NCI-H2227 (cell line): ENCODE measurements at regions not wholly inside any gene's neighbourhood (a gene's known extent, or its start where the extent isn't known, plus 50 kb on each side); places are given as distances from the start of the nearest gene placed in this dataset.

Experiments used
- DNase-seq: peaks from one replicate; lab custom pipeline; 2025; ENCODE audit not compliant: unreplicated experiment; lab: John Stamatoyannopoulos, UW

- no peak for DNase-seq
Measured at GRCh38 chr13:59463023-59463422, 700.7 kb downstream of the DIAPH3 start.

DNA sequence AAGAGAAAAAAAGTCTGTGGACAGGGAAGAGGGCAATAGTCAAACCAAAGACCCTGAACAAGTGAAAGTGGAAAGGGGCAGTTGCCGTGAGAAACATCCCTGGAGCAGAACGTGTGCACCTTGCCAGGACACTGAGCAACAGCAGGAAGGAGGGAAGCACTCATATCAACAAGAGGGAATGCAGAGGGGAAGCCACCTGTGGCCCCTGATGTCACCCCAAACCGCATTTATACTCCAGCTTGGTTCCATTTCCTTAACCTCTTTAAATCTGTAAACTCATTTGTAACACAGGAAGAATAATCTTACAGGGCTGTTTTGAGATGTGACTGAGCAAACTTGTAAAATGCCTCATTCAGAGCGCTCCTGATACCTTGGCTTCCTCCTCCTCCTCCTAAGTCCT, 698.8 kb downstream of the DIAPH3 start:
- no peak for DNase-seq

DNA sequence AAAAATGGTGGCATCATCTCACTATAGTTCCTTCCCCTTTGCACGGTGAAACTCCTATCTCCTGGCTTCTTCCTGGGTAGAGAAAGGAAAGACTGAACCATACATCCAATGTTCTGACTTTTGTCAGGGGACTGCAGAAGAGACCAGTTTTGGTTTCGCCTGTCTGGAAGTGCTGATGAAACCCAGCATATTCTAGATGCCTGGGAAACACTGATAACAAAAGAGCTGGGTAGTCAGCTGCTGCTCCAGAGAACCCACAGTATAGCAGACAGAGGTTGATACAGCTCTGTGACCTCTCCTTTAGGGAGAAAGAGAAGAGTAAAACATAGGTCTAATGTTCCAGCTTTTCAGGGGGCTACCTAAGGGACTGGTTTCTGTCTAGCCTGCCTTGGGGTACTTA, 695.3 kb downstream of the DIAPH3 start:
- no peak for DNase-seq

GRCh38 chr13:59471106-59471505, 692.6 kb downstream of the DIAPH3 start:
- no peak for DNase-seq

DNA sequence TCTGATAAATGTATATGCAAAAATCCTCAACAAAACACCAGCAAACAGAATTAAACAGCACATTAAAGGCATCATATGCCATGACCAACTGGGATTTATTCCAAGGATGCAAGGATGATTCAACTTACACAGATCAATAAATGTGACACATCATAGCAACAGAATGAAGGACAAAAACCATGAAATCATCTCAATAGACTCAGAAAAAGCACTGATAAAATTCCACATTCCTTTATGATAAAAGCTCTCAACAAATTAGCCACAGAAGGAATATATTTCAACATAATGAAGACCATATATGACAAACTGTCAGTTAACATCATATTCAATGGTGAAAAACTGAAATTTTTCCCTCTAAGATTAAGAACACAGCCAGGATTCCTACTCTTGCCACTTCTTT, 691.6 kb downstream of the DIAPH3 start:
- no peak for DNase-seq

DNA sequence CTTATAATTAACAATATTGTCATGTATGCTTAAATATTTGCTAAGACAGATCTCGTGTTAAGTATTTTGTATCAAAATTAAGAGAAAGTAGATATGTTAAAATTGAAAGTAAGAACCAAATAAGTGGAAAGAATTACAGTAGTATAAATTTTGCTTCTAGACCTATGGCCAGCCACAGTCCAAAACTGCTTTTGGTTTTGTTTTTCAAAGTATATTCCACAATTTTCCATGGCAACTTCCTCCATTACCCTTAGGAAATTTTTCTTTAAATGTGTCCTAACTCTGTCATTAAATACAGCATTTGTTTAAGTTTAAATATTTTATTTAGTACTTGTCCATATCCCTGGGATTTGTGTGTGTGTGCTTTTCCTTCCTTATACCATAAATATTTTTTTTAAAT, 689.0 kb downstream of the DIAPH3 start:
- DNase-seq, result no peak

GRCh38 chr13:59475911-59476310, 687.8 kb downstream of the DIAPH3 start:
- no peak for DNase-seq

GRCh38 chr13:59476366-59476765, 687.4 kb downstream of the DIAPH3 start:
- no peak for DNase-seq

GRCh38 chr13:59477011-59477410, 686.7 kb downstream of the DIAPH3 start:
- no peak for DNase-seq

- no peak for DNase-seq
Measured at GRCh38 chr13:59478908-59479307, 684.8 kb downstream of the DIAPH3 start.

GRCh38 chr13:59479629-59480028, 684.1 kb downstream of the DIAPH3 start:
- DNase-seq, result no peak

GRCh38 chr13:59480396-59481259, 683.1 kb downstream of the DIAPH3 start:
- DNase-seq, result peak; percentile 34

GRCh38 chr13:59483501-59484145, 680.1 kb downstream of the DIAPH3 start:
- DNase-seq, result no peak

- DNase-seq, result no peak
Measured at GRCh38 chr13:59487883-59488282, 675.8 kb downstream of the DIAPH3 start.

DNA sequence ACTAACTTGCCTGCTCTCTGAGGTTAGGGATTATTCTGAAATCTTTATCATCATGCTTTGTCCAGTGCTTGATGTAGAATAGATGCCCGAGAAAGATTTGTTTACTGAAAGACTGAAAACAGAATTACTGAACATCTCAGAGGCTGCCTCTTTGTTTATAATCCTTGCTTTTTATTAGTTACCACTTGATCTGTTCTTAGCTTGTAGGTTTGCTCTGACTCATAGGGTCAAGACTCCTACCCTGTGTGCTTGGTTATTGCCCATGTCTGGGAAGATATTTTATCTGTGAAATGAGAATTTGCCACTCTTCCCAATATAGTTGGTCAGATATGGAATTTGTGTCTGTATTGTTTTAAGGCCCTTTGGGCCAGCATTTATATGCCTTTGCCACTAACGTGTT, 675.3 kb downstream of the DIAPH3 start:
- no peak for DNase-seq

DNA sequence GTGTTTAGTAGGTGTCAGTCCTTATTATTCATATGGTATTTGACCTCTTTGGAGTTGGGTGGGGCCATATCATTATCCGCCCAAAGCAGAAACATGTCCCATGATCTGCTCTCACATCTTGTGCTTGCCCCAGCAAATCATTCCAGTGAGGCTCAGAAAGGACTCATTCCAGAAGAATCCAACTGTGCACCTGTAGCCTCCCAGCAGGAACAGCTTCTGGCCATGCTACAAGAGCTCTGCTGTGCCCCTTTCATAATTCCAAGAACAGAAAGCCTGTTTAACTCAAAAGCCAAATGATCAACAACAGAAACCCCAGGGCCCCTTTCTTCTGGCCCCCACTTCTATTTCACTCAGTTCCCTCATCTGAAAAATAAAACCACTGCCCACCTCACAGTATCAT, 673.1 kb downstream of the DIAPH3 start:
- DNase-seq, result no peak

- no peak for DNase-seq
Measured at GRCh38 chr13:59492030-59492636, 671.6 kb downstream of the DIAPH3 start.

DNA sequence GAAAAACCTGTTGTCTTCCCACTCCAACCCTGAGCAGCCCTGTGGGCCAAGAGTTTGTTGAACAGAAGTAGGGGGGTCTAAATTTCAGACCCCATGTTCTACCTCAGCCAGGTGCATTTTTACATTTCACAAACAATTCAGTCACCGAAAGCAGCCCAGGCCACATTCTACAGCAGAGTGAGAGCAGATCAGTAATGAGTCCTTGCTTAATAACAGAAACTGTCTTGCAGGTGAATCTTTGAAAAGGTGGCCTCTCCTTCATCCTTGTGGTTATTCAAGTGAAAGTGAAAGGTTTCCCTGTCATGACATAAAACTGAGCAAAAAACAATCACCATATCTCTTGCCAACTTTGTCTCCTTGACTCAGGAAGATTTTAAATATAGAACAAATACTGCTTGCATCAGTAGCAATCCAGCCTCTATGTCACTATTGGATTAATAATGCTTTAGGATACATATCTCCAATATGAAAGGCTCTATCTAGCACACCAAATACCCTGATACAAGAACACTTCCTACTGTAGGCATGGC, 670.2 kb downstream of the DIAPH3 start:
- no peak for DNase-seq

DNA sequence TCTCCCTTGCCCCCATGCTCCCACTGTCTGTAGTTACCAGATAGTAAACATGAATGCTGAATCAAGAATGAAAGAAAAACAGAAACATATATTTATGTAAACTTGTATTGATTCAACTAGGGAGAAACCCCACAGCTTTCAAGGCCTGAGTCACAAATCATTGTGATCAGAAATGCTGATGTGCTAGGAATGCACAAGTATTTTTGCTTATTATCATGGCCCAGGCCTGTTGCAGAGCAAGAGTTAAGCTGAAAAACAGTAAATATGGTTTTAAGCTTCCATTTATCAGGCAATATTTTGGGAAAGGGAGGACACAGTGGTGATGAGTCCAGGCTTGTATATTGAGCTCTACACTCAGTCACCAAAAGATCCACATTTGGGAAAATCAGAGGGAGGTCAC, 669.6 kb downstream of the DIAPH3 start:
- no peak for DNase-seq

- peak; percentile 13 for DNase-seq
Measured at GRCh38 chr13:59494560-59494970, 669.2 kb downstream of the DIAPH3 start.

DNA sequence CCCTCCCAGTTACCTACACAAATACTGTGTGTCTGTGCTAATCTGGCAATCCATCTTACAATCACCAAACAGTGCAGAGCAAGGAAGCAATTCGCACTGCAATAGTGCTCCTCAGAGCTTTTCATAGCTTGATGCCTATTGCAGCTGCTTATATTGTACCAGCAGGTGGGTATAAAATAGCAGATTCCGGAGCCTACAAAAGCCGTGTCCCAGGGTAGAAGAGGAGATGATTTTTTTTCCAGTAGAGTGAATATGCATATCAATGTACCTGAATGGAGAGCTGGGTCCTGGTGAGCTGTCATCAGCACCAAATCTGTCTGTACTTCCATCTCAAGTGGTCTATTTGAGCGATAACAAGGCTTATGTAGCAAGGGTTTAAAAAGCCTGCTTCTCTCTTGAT, 668.4 kb downstream of the DIAPH3 start:
- no peak for DNase-seq
